GM18861 (cell line): ENCODE measurements at regions not wholly inside any gene's neighbourhood (a gene's known extent, or its start where the extent isn't known, plus 50 kb on each side); places are given as distances from the start of the nearest gene placed in this dataset.

Experiments
- ATAC-seq: cut with Tn5 transposase; IDR thresholded peaks from one replicate; pipeline ENCODE4 v1.9.1; 2021; ENCODE audit not compliant: unreplicated experiment

- ATAC-seq, result no peak
Observed at GRCh38 chr6:138004430-138005287, 102.6 kb downstream of the PERP start.

DNA sequence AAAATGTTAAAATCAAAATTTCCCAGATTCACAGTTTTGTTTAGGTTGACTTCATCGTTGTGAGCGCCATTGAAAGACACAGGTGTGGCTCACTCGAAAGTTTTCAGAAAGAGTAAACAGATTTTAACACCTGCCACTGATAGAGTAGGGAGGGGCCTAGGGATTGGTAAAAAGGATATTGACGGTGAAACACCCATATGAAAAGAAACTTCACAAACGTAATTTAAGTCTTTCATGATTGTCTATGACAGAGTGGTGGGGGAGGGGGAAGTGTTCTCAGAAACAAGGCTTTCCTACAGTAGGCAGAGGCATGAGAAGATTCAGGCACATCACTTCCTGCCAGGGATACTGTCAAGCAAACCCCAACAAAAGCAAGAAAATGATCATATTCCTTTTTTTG is 101.4 kb downstream of the PERP start:
- ATAC-seq, result no peak

DNA sequence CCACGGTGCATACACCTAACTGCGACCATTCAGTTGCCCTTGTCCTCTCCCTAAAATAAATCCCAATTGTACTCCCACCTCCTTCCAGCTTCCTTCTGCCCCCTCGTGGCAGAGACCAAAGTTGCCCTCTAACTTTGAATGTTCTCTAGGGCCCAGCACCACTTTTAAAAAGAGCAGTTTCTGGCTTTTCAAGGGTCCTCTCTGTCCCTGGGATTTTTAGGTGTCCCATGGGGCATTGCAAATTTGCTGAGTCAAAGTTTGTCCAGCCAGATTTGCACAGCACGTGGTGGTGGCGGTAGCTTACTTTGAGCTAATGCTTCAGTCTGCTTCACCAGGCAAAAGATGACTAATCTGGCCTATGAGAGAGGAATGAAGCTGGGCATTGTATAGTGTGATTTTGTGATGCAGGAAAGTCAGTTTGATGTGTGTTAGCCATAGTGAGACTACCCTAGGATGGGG is 100.2 kb downstream of the PERP start:
- ATAC-seq, result no peak

DNA sequence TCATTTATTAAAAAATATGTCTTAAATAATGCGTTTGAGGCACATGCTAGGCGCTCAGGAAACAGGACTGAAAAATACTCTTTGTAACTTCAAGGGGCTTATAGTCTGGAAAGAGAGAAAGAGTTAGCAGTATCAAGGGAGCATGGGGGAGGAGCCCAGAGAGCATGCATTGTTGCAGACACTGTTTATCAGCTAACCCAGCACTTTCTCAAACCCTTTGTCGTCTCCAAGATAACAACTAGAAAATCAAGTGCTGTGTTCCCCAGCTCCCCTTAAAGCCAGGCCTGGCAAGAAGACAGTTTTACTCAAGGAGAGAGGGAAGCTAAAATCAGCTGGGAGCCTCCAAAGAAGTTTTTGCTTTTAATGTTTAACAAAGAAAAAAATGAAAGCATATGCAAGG is 98.4 kb downstream of the PERP start:
- ATAC-seq, result no peak

DNA sequence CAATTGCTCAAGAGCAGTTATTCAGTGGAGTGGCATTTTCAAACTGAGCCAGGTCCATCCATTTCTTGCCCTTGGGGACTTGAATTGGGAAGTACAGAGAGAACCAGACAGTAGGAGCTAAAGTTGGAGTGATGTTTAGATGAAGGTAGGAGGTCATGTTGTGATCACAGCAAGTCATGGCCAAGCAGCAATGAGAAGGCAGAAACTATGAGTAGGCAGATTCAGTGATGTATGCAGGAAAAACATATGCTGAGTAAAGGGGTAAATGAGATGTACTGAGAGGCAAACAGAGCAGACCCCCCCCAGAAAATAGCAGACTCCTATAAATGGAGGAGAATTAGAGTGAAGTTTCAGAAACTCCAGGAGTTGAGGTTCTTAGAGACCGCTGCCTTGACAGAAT is 95.8 kb downstream of the PERP start:
- no peak for ATAC-seq

GRCh38 chr6:138012682-138013081 is 94.5 kb downstream of the PERP start:
- ATAC-seq, result no peak

- ATAC-seq, result no peak
Observed at GRCh38 chr6:138013959-138014358, 93.3 kb downstream of the PERP start.

DNA sequence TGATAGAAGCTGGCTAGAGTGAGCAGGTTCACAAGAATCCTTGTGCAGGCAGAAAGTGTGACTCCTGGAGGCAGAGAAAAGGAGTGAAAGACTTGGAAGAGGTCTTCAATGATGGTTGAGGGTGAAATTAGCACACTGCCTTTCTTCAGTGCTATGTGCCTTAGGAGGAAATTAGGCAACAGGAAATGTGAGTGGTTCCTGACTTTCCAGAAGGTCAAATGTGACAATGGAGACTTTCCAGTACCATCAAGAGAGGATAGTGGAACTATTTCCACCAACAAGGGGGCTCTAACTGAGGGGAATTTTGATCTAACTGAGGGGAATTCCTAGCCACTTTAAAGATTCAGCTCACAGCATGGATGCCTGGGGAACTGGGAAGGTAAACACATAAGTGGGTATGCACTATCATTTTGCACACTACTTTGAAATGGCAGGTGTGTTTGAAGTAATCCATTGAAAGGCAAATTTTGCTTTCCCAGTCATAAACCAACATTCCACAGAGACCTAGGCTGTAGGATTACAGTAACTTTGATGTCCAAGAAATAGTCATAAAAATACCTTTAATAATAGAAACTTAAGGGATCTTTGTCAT is 90.0 kb downstream of the PERP start:
- no peak for ATAC-seq

DNA sequence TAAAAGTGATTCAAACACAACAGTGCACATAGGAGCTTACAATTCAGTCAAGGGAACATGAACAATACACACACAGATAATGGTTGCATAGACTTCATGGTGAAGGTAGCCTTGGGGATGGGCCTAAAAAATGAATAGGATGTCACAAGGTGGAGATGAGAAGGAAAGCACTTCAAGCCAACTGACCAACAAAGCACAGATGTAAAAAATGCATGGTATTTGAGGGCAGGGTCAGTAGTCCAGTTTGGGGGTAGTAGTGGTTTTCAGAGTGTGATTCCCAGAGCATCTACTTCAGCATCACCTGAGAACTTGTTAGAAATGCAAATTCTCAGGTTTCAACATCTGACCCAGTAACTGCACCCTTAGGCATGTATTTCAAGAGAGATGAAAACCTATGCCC is 88.9 kb downstream of the PERP start:
- no peak for ATAC-seq

DNA sequence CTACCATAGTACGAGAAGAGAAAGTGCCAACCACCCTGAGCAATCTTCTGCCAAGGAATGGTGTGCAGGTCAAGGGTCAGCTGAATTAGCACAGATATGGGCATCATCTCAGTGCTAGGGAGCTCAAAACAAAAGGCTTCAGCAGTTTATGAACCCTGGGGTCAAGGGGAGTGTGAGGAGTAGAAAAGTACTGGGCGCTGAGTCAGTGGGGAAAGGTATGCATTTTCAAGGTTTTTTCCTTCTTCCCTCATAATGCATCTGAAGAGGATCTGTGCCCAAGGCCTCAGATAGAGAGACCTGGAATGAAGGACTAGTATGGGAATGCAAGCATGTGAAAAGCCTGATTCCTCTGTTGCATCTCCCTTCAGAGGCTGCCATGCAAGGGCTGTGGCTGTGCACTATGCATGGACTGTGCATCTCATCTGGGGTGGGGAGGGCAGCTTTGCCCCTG is 81.7 kb downstream of the PERP start:
- ATAC-seq, result no peak

DNA sequence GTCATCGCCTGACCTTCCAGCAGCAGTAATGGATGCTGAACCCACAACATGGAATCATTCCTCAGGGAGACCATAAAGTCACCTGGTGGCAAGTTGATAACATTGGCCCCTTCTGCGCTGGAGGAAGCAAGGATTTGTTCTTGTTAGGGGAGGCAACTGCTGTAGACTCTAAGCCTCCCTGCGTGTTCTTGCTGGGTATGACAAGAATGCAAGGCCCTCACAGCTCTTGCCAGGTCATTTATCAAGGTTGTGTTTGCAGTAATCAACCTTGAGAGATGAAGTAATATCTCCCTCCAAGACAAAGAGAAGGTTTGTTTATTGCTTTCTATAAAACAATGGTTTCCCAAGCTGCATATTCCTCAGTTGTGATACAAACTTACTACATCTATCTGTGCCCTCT is 80.9 kb downstream of the PERP start:
- ATAC-seq, result no peak

- ATAC-seq, result no peak
Observed at GRCh38 chr6:138028893-138029292, 78.3 kb downstream of the PERP start.

DNA sequence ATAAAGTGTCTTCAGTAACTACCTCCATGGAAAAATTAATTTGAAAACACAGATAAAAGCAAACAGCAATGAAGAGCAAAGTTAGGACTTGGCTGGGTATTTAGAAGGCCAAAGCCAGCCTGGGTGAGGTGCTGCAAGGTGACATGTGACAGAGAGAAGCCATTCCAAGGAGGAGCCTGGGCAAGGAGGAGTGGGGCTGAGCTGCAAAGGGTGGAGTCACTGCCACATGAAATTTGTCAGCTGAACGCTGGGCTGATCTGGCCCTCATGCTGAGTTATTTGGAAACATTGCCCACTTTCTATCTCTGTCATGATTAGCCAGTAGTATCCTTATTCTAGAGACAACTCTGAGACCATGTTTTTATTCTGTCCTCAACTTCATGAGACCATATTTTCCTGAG is 76.3 kb downstream of the PERP start:
- no peak for ATAC-seq

GRCh38 chr6:138031417-138031816 is 75.8 kb downstream of the PERP start:
- ATAC-seq, result no peak

DNA sequence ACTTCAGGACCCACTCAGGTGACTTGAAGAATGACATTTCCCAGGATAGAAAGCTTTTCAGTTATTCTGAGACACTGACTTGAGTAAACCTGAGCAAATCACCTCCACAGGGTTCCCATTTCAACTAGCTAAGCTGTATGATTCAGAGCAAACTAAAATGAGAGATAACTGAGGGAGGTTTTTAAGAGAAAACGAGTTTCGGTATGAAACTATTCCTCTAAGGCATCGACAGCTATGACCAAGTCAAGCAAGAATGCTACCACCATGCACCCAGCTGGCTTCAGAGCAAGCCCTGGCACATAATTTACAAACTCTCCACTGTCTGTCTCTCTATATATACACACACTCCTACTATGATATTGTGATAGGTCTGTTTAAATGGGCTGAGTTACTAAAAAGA is 75.4 kb downstream of the PERP start:
- no peak for ATAC-seq

- ATAC-seq, result no peak
Observed at GRCh38 chr6:138032571-138032970, 74.6 kb downstream of the PERP start.

GRCh38 chr6:138034229-138034628 is 73.0 kb downstream of the PERP start:
- ATAC-seq, result no peak

DNA sequence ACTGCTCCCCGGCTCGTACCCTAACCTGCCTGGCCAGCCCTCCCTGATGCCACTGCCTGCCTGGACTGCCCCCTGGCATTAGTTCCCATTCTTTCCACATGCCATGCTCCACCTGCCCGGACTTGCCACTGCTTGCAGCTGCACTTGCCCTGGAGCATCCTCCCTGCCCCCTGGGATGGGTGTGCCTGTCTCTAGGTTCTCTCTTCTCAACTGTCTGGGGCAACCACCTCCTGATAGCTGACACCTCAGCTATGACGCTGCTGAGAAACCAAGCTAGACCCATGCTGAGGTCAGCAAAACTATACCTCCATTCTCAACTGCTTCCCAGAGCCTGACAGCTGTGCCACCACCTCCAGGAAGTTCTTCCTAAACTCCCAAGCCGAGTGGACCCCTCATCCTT is 72.1 kb downstream of the PERP start:
- no peak for ATAC-seq

- ATAC-seq, result no peak
Observed at GRCh38 chr6:138036111-138036510, 71.1 kb downstream of the PERP start.

GRCh38 chr6:138037009-138037504 is 70.2 kb downstream of the PERP start:
- ATAC-seq, result no peak

DNA sequence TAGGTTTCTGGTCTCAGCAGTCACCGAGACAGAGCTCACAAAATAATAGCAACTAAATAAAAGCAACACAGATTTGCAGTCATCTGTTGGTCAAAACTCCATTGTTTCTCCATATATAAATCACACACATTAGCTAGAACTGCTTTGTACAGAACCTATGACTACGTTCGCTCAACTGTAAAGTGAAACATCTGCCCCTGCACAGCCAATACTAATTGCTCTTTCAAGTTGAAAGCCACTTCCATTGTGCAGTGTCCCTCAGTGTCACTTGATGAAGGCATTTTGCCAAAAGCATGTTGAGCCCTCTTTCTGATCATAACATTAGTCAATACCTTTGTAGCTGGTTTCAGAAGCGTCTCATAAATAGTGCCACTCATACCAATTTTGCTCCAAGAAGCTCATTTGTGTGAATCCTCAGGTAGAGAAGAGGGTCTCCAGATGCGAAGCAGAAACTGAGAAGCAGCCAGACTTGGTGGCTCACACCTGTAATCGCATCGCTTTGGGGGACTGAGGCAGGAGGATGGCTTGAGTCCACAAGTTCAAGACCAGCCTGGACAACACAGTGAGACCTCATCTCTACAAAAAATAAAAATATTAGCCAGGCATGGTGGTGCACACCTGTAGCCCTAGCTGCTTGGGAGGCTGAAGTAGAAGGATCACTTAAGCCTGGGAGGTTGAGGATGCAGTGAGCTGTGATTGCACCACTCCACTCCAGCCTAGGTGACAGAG is 68.9 kb downstream of the PERP start:
- no peak for ATAC-seq
